GM12878 (cell line): ENCODE measurements at regions not wholly inside any gene's neighbourhood (a gene's known extent, or its start where the extent isn't known, plus 50 kb on each side); places are given as distances from the start of the nearest gene placed in this dataset.

Experiments used
- ATAC-seq: fragments of 200-7000 bp; cut with Tn5 transposase; 3 replicates; pipeline ENCODE4 v1.9.1; 2020; ENCODE audit warnings: mild to moderate bottlenecking, moderate library complexity
- BruUV-seq: library from RNA; stranded (reverse); fragments of 400-500 nt; replicated peaks from 2 replicates; lab custom pipeline; 2021; lab: Mats Ljungman, UMichigan
- CTCF ChIA-PET: fragments of 300-600 bp; sonication (Branson Sonifier 250); formaldehyde crosslinking; extraction: SDS; loops from one replicate; lab custom pipeline; 2021; ENCODE audit warnings: inconsistent platforms; lab: Yijun Ruan, JAX
- POLR2A ChIA-PET: fragments of 350-600 bp; formaldehyde crosslinking; extraction: SDS; loops from one replicate; lab custom pipeline; 2021; ENCODE audit warnings: inconsistent platforms; lab: Charles Lee
- RAD21 ChIA-PET: fragments of 300-600 bp; sonication (Branson Sonifier 250); formaldehyde crosslinking; loops from one replicate; lab custom pipeline; 2023; ENCODE audit warnings: antibody characterized with exemption; ENCODE audit not compliant: unreplicated experiment; lab: Charles Lee
- SMC1A ChIA-PET: fragments of 300-600 bp; sonication (Branson Sonifier 250); formaldehyde crosslinking; loops from one replicate; lab custom pipeline; 2023; ENCODE audit not compliant: unreplicated experiment, uncharacterized antibody; lab: Charles Lee
- DNase-seq: peaks from one replicate; pipeline ENCODE4 v3.0.0-alpha.2; 2011; ENCODE audit warnings: low read depth, low spot score
- FAIRE-seq: peaks from 3 replicates; lab custom pipeline; 2011; peaks lifted over from hg19 to GRCh38; lab: Jason Lieb, UNC
- H2AFZ ChIP-seq: 2 replicates; pipeline ENCODE4 v1.6.0; 2011; ENCODE audit warnings: low read depth, low read length, control low read depth; ENCODE audit not compliant: control insufficient read depth
- H3K27ac ChIP-seq: 2 replicates; pipeline ENCODE4 v1.5.1; 2011; ENCODE audit warnings: control low read depth; ENCODE audit not compliant: control insufficient read depth, insufficient read depth
- H3K27me3 ChIP-seq, 2 experiments: replicated peaks in 1 of 2; 2 replicates each; pipeline versions ENCODE4 v1.6.0 to v1.6.1; 2011; ENCODE audit warnings: low read length in 1 of 2; ENCODE audit not compliant: control insufficient read depth in 2 of 2, insufficient read depth in 2 of 2
- H3K36me3 ChIP-seq, 2 experiments: 2 replicates each; pipeline ENCODE4 v1.5.1; 2011; ENCODE audit warnings: low read length in 1 of 2; ENCODE audit not compliant: control insufficient read depth in 2 of 2, insufficient read depth in 2 of 2
- H3K4me1 ChIP-seq: 2 replicates; pipeline ENCODE4 v1.6.1; 2011; ENCODE audit warnings: mild to moderate bottlenecking, low read length, moderate library complexity, mixed read lengths; ENCODE audit not compliant: control insufficient read depth, insufficient read depth
- H3K4me2 ChIP-seq: 2 replicates; pipeline ENCODE4 v1.6.0; 2011; ENCODE audit warnings: control low read depth; ENCODE audit not compliant: control insufficient read depth, insufficient read depth
- H3K4me3 ChIP-seq: fragments of 200-600 bp; sonication (generic); 2 replicates; pipeline ENCODE4 v1.5.1; 2016
- H3K79me2 ChIP-seq: 2 replicates; pipeline ENCODE4 v1.6.0; 2011; ENCODE audit warnings: low read length; ENCODE audit not compliant: control insufficient read depth, insufficient read depth
- H3K9ac ChIP-seq: 2 replicates; pipeline ENCODE4 v1.8.0; 2011; ENCODE audit warnings: low read length, control low read depth, mixed read lengths; ENCODE audit not compliant: control insufficient read depth, insufficient read depth
- H3K9me3 ChIP-seq: replicated peaks from 3 replicates; pipeline ENCODE4 v1.5.1; 2011; ENCODE audit warnings: mild to moderate bottlenecking, low read length; ENCODE audit not compliant: control insufficient read depth, insufficient read depth
- H4K20me1 ChIP-seq: 2 replicates; pipeline ENCODE4 v1.6.0; 2011; ENCODE audit not compliant: control insufficient read depth, insufficient read depth
- CBFB ChIP-seq: IDR thresholded peaks from 2 replicates; pipeline ENCODE4 v1.6.1; 2016; ENCODE audit warnings: antibody characterized with exemption, low read depth
- CHD2 ChIP-seq: IDR thresholded peaks from 2 replicates; pipeline ENCODE4 v1.6.1; 2011; ENCODE audit warnings: low read depth, low read length, improper control_type of control experiment, borderline replicate concordance
- CHD4 ChIP-seq: fragments of 200-600 bp; sonication (generic); IDR thresholded peaks from 2 replicates; pipeline ENCODE4 v1.6.1; 2016; ENCODE audit warnings: mild to moderate bottlenecking
- HDAC6 ChIP-seq: fragments of 200-600 bp; sonication (generic); IDR thresholded peaks from one replicate; pipeline ENCODE4 v1.8.0; 2017; ENCODE audit warnings: antibody characterized with exemption; ENCODE audit not compliant: unreplicated experiment
- MAX ChIP-seq: IDR thresholded peaks from 2 replicates; pipeline ENCODE4 v1.6.1; 2012; ENCODE audit warnings: low read depth, low read length, improper control_type of control experiment
- MEF2B ChIP-seq: fragments of 450-650 bp; IDR thresholded peaks from 2 replicates; pipeline ENCODE4 v1.6.1; 2018; ENCODE audit warnings: mild to moderate bottlenecking, moderate library complexity; ENCODE audit not compliant: partially characterized antibody, poor library complexity, severe bottlenecking
- NFYA ChIP-seq: IDR thresholded peaks from 2 replicates; pipeline ENCODE4 v1.6.1; 2011; ENCODE audit warnings: low read depth, mild to moderate bottlenecking, low read length, improper control_type of control experiment, borderline replicate concordance
- NR2C2 ChIP-seq: IDR thresholded peaks from 2 replicates; pipeline ENCODE4 v1.6.1; 2011; ENCODE audit warnings: borderline replicate concordance, low read depth; ENCODE audit not compliant: control insufficient read depth, insufficient read length
- RUNX3 ChIP-seq: IDR thresholded peaks from 2 replicates; pipeline ENCODE4 v1.6.1; 2012; ENCODE audit warnings: low read length, inconsistent platforms
- SIX5 ChIP-seq: IDR thresholded peaks from 2 replicates; pipeline ENCODE4 v1.6.1; 2011; ENCODE audit warnings: mild to moderate bottlenecking, low read depth, low read length, moderate library complexity; ENCODE audit not compliant: severe bottlenecking
- SKIL ChIP-seq: fragments of 450-650 bp; IDR thresholded peaks from 2 replicates; pipeline ENCODE4 v1.6.1; 2017; ENCODE audit warnings: mild to moderate bottlenecking, low read depth, inconsistent platforms; ENCODE audit not compliant: poor library complexity, severe bottlenecking
- SMAD1 ChIP-seq: fragments of 450-650 bp; IDR thresholded peaks from 2 replicates; pipeline ENCODE4 v1.6.1; 2018; ENCODE audit warnings: mild to moderate bottlenecking, low read depth; ENCODE audit not compliant: partially characterized antibody
- SMC3 ChIP-seq: IDR thresholded peaks from 2 replicates; pipeline ENCODE4 v1.6.1; 2011; ENCODE audit warnings: low read length, improper control_type of control experiment, borderline replicate concordance
- SREBF1 ChIP-seq: IDR thresholded peaks from 2 replicates; pipeline ENCODE4 v1.6.1; 2012; ENCODE audit warnings: mild to moderate bottlenecking, low read length
- TCF7 ChIP-seq: IDR thresholded peaks from 2 replicates; pipeline ENCODE4 v1.6.1; 2014; ENCODE audit warnings: antibody characterized with exemption, borderline replicate concordance
- YY1 ChIP-seq: IDR thresholded peaks from 2 replicates; pipeline ENCODE4 v1.6.1; 2011; ENCODE audit warnings: low read depth, mild to moderate bottlenecking, low read length
- ZNF24 ChIP-seq: fragments of 450-650 bp; IDR thresholded peaks from 2 replicates; pipeline ENCODE4 v1.6.1; 2017; ENCODE audit warnings: antibody characterized with exemption, mild to moderate bottlenecking
- in situ Hi-C: fragments of 300-500 bp; cut with MboI; formaldehyde crosslinking; loops from 9 replicates; pipeline ENCODE4 v1.14.3; 2018; ENCODE audit warnings: mixed read lengths
- intact Hi-C: fragments of 100-400 bp; cut with micrococcal nuclease; formaldehyde crosslinking; loops from one replicate; pipeline ENCODE4 v1.14.2; 2022; ENCODE audit not compliant: unreplicated experiment

- Histone ChIP-seq H2AFZ (no peak overlapping the region), H3K9ac (no peak overlapping the region), H3K27me3 (no peaks in the 10 kb centered on the region), H3K36me3 (no peaks in the 10 kb centered on the region), H3K79me2 (no peaks in the 10 kb centered on the region), H3K4me1 (no peaks in the 10 kb centered on the region), H3K27ac (no peak overlapping the region), H3K9me3 (no peaks in the 10 kb centered on the region), H3K4me2 (no peak overlapping the region), H3K4me3 (no peak overlapping the region), H4K20me1 (no peaks in the 10 kb centered on the region)
- ChIA-PET RAD21 (interaction anchor here (0.6 kb wide), 1 partner anchor 257 kb away, joined by 3 read pairs; no protein-coding TSS in a partner anchor), SMC1A (no interaction called here), CTCF (no interaction called here), POLR2A (no interaction called here)
- DNase-seq, result no peak
- ATAC-seq, result no peak
- in situ Hi-C loops, result no loop called here
- no TSS peak for BruUV-seq
- TF ChIP-seq SREBF1 (no peak), CBFB (no peak), MEF2B (no peak), ZNF24 (no peak), CHD4 (no peak), TCF7 (no peak), SIX5 (no peak), CHD2 (no peak), RUNX3 (no peak)
- intact Hi-C loops, result no loop called here
- no peak for FAIRE-seq
Measured at GRCh38 chr10:61318429-61318828, 134.8 kb downstream of the TMEM26 start.

- Histone ChIP-seq H2AFZ (no peak overlapping the region), H3K4me1 (no peaks in the 10 kb centered on the region), H3K9me3 (no peaks in the 10 kb centered on the region), H3K79me2 (no peaks in the 10 kb centered on the region), H3K27me3 (no peaks in the 10 kb centered on the region), H3K4me3 (no peak overlapping the region), H3K4me2 (no peak overlapping the region), H3K27ac (no peak overlapping the region), H4K20me1 (no peaks in the 10 kb centered on the region), H3K36me3 (no peaks in the 10 kb centered on the region), H3K9ac (no peak overlapping the region)
- no TSS peak for BruUV-seq
- intact Hi-C loops, result no loop called here
- CTCF ChIA-PET, result no interaction called here
- TF ChIP-seq SMC3, result no peak
- TF ChIP-seq HDAC6, result no peak
- no peak for TF ChIP-seq MAX
- no peak for TF ChIP-seq SKIL
- TF ChIP-seq NFYA, result no peak
- TF ChIP-seq YY1, result no peak
- no peak for TF ChIP-seq NR2C2
- no peak for TF ChIP-seq SMAD1
- ATAC-seq (no peak), FAIRE-seq (no peak), DNase-seq (no peak)
- RAD21 ChIA-PET, result no interaction called here
- in situ Hi-C loops, result no loop called here
- POLR2A ChIA-PET, result no interaction called here
- SMC1A ChIA-PET, result no interaction called here
Measured at GRCh38 chr10:61317706-61318105, 135.5 kb downstream of the TMEM26 start.
